Stimulated activated naive CD8-positive, alpha-beta T cell treated with anti-CD3 and anti-CD28 coated beads, Interleukin-15, Interleukin-2, amounts not matched to agents 100 ng/mL and 50 ng/mL, for 24 hours (primary cell): ENCODE measurements at regions not wholly inside any gene's neighbourhood (a gene's known extent, or its start where the extent isn't known, plus 50 kb on each side); places are given as distances from the start of the nearest gene placed in this dataset.

Source experiments
- H3K27ac Mint-ChIP-seq: one replicate; pipeline ENCODE4 v1.8.0; 2021; ENCODE audit warnings: mild to moderate bottlenecking, mixed read lengths
- H3K27me3 Mint-ChIP-seq: one replicate; pipeline ENCODE4 v1.8.0; 2021; ENCODE audit warnings: mixed read lengths
- H3K36me3 Mint-ChIP-seq: one replicate; pipeline ENCODE4 v1.8.0; 2021; ENCODE audit warnings: low read depth, mixed read lengths
- H3K4me1 Mint-ChIP-seq: one replicate; pipeline ENCODE4 v1.8.0; 2021; ENCODE audit warnings: low read depth, mixed read lengths
- H3K4me3 Mint-ChIP-seq: one replicate; pipeline ENCODE4 v1.8.0; 2021; ENCODE audit warnings: mild to moderate bottlenecking, mixed read lengths
- H3K9me3 Mint-ChIP-seq: one replicate; pipeline ENCODE4 v1.8.0; 2021; ENCODE audit warnings: mixed read lengths

DNA sequence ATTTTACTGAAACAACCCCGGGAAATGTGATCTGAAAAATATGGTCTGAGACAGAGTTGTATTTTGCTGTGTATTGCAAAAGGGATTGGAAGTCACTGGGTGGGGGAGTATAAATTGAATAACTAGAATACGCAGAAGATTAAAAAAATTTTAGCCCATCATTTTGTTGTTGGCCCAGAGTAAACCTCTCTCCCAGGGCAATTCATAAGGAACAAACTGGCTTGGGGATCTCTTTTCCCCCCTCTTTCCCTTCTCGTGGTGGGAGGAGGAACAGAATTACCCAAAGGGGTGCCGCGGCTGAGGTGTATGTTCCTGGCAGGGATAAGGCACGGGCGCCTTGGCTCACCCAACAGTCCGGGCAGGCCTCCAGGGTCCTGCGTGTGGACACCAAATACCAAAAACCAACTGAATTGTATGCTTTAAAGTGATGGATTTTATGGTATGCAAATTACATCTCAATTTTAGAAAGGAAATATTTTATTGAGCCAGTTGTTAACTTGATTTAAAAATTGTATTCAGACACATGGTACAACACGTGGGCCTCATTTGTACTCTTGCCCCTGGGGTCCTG, 121.2 kb upstream of the SPRED2 start:
- Mint-ChIP-seq H3K36me3 (no peaks in the 10 kb centered on the region), H3K4me1 (peaks cover 40% of the 10 kb centered on the region), H3K9me3 (no peaks in the 10 kb centered on the region), H3K4me3 (no peak overlapping the region), H3K27ac (peak overlapping the region; percentile 93), H3K27me3 (peaks cover 30% of the 10 kb centered on the region)

DNA sequence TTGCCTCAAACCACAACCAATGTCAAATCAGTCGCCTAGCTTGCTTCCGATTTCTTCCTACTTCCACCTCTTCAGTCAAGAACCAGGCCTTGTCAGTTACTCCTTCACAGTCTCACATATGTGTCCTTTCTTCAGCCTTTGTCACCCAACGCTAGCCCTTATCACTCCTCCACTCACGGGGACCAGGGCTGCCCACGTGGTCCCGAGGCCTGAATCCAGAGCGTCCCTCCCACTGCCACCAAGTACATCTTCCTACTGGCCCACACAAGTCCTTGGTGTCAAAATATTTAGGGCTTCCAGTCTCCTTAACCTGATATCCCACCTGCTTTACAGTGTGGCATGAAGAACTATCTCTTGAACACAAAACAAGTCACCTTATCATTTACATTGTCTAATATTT, 119.1 kb upstream of the SPRED2 start:
- Mint-ChIP-seq H3K4me3 (no peak overlapping the region), H3K27ac (no peak overlapping the region), H3K4me1 (peaks cover 44% of the 10 kb centered on the region), H3K27me3 (peaks cover 18% of the 10 kb centered on the region), H3K36me3 (no peaks in the 10 kb centered on the region), H3K9me3 (no peaks in the 10 kb centered on the region)

DNA sequence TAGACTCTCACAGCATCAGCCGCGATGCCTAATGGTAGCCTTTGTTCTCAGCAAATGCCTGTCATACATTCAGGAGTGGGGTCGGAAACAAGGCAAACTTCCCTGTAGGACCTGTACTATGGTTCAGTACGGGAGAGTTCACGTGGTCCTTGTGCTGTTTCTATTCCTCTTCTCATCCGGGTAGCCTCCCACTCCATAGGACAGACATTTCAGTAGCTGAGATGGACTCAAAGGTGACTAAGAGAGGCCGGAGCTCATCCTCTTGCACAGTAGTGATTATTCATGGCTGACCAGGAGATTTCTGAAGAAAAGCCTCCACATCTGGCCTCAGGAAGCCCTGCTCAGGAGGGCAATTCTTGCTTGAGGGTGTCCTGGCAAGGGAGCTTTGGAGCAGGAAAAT, 117.8 kb upstream of the SPRED2 start:
- Mint-ChIP-seq H3K27ac (peak overlapping the region; percentile 10), H3K36me3 (no peaks in the 10 kb centered on the region)

DNA sequence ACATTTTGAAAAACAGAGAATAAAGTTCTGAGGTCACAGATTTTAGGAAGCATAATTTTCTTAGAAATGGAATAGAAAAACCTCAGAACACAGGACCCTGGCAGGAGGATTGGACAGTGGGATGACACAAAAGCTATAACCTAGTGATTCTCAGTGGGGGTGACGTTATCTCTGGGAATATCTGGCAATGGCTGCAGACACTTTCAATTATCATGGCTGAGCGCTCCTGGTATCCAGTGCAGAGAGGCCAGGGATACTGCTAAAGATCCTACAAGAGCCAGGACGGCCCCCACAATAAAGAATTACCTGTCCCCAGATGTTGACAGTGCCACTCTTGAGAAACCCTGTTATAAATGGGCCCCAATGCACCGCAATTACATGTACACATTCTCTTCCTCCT, 117.2 kb upstream of the SPRED2 start:
- no peaks in the 10 kb centered on the region for H3K36me3 Mint-ChIP-seq
- H3K9me3 Mint-ChIP-seq, result no peaks in the 10 kb centered on the region
- peaks cover 5% of the 10 kb centered on the region for H3K27me3 Mint-ChIP-seq
- H3K4me3 Mint-ChIP-seq, result peak overlapping the region; percentile 4
- peaks cover 41% of the 10 kb centered on the region for H3K4me1 Mint-ChIP-seq
- peak overlapping the region; percentile 10 for H3K27ac Mint-ChIP-seq

More for the DNA sequence above, 117.8 kb upstream of the SPRED2 start:
- Mint-ChIP-seq H3K4me3 (no peak overlapping the region), H3K27me3 (peaks cover 11% of the 10 kb centered on the region), H3K4me1 (peaks cover 47% of the 10 kb centered on the region), H3K9me3 (no peaks in the 10 kb centered on the region)

DNA sequence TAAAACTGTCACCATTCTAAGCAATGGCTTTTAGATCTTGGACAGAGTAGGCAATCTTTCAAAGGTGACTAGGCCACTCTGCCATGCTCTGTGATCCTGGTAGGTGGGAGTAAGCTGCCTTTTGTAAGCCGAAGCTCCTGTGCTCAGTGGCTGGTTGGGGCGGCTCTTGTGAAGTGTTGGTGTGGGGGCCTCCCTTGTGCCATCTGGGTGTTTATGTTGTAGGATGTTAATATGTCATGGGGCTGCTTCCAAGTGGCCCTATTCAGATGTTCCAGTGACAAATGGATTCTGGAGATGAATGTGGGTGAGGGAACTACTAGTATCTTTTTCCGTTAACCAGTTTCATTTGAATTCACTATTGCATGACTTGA, 116.8 kb upstream of the SPRED2 start:
- Mint-ChIP-seq H3K27ac (no peak overlapping the region), H3K36me3 (no peaks in the 10 kb centered on the region), H3K4me1 (peaks cover 37% of the 10 kb centered on the region), H3K4me3 (peak overlapping the region; percentile 4), H3K27me3 (peaks cover 4% of the 10 kb centered on the region), H3K9me3 (no peaks in the 10 kb centered on the region)

DNA sequence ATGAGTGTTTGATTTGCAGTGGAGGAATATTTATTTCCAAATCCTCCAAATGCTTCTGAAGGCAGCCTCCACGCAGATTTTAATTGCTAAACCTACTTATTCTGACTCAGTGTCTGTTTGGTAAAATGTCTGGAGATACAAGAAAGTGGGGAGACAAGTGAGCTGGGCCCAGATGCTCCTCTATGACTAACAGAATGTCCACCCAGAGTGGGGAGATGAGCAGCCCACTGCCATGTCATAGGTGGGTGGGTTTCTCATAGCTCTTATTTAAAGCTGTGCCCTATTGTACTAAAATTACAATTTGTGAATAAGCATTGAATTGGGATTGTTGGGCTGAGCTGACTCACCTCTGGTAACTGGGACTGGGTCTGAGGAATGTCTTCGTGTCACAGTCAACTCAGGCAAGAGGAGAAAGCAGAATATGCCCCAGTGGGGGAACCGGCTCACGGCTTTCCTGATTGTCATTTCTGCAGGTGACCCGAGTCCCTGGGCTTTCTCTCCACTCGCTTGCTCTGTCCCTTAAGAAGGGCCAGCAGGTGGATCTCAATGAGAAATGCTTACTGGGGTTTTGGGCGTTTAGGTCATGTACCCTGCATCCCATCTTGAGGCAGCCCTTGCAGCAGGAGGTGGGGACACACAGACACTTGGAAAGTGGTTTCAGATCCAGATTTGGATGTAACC, 116.3 kb upstream of the SPRED2 start:
- H3K9me3 Mint-ChIP-seq, result no peaks in the 10 kb centered on the region
- no peaks in the 10 kb centered on the region for H3K36me3 Mint-ChIP-seq
- peak overlapping the region; percentile 23 for H3K27ac Mint-ChIP-seq
- no peak overlapping the region for H3K4me3 Mint-ChIP-seq
- H3K27me3 Mint-ChIP-seq, result peaks cover 4% of the 10 kb centered on the region
- H3K4me1 Mint-ChIP-seq, result peaks cover 33% of the 10 kb centered on the region

DNA sequence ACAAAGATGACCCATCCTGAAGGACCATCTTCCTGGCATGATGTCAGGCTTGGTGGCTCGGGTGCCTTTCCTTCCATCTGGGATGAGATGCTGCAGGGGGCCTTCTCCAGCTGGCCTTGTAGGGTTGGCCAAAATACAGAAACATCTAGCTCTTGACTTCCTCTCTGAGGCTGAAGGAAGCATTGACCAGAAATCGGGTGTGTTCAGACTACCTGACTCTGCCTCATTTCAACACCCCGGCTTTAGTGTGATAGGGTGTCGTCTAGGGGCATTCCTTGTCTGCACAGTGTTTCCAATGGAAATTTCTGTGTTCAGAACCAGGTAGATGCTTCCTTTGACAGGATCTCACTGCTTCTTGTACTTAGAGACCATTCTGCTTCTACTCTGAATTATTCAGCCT, 115.7 kb upstream of the SPRED2 start:
- H3K27ac Mint-ChIP-seq, result no peak overlapping the region
- H3K27me3 Mint-ChIP-seq, result peaks cover 4% of the 10 kb centered on the region
- no peaks in the 10 kb centered on the region for H3K9me3 Mint-ChIP-seq
- H3K4me3 Mint-ChIP-seq, result no peak overlapping the region
- no peaks in the 10 kb centered on the region for H3K36me3 Mint-ChIP-seq
- peaks cover 29% of the 10 kb centered on the region for H3K4me1 Mint-ChIP-seq

DNA sequence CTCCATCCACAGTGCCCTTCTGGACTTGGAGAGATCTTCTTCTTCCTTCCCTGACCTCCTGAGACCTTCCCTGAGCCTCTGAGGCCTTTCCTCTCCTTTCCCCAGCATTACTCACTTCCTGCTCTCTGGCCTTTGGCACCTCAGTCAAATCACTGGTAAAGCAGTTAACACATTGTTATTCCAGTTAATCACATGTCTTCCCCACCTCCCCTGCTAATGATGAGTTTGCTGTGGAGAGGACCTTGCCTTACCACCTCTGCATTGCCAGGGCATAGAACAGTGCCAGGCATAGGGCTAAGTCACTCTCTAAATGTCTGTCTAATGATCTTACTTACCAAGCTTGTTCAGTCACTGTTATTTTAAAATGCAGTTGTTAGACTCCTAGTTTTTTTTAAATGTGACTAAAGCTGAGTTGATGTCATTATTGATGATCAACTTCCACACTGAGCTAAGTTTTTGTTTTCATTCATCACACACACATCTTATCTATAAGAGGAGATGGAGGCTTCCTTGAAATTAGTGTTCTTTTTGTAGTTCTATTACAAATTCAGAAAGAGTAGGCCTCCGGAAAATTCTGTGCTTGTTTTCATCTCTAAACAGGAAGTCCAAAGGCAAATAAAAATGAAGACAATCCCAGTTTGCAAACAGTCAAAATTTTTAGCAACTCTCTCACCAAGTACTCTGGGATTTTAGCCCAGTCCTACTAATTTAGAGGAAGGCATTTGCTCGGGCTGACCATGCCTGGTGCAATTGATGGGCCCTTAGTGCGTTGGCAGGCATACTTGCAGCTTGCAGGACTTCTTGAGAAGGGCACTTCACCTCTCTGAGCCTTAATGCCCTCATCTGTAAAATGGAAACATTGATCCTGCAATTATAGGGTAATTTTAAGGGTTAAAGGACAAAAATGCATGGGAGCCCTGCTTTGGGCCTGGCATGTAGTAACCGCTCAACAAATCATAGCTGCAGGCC, 113.7 kb upstream of the SPRED2 start:
- H3K4me1 Mint-ChIP-seq, result peaks cover 29% of the 10 kb centered on the region
- no peaks in the 10 kb centered on the region for H3K9me3 Mint-ChIP-seq
- no peak overlapping the region for H3K27ac Mint-ChIP-seq
- H3K27me3 Mint-ChIP-seq, result no peaks in the 10 kb centered on the region
- no peak overlapping the region for H3K4me3 Mint-ChIP-seq
- no peaks in the 10 kb centered on the region for H3K36me3 Mint-ChIP-seq

DNA sequence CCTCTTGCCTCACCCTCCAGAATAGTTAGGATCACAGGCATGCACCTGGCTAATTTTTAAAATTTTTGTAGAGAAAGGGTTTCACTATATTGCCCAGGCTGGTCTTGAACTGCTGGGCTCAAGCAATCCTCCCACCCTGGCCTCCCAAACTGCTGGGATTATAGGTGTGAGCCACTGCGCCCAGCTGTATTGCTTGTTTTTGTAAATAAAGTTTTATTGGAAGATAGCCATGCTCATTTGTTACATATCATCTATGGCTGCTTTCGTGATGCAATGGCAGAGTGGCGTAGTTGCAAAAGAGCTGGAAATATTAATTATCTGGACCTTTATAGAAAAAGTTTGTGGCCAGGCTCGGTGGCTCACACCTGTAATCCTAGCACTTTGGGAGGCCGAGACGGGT, 109.4 kb upstream of the SPRED2 start:
- Mint-ChIP-seq H3K4me1 (peaks cover 7% of the 10 kb centered on the region), H3K27ac (no peak overlapping the region), H3K36me3 (no peaks in the 10 kb centered on the region), H3K4me3 (no peak overlapping the region), H3K9me3 (no peaks in the 10 kb centered on the region), H3K27me3 (peaks cover 4% of the 10 kb centered on the region)

DNA sequence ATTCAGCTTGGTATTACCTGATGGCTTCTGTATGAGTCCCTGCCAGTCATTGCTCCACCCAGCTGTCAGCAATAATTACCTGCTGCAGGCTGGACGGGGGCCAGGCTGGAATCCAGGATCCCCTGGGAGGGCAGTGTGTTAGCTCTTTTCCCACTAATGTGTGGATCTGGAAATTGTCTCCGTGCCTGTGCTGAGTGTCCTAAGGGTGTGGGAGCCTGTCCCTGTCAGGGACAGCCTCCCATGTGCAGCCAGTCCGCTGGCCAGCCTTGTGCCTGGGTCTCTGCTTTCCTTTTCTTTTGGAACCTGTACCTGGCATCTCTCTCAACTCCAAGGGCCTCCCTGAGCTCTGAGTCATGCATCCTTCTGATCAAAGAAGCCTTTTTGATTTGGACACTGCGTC, 107.2 kb upstream of the SPRED2 start:
- H3K36me3 Mint-ChIP-seq, result no peaks in the 10 kb centered on the region
- H3K27me3 Mint-ChIP-seq, result peaks cover 7% of the 10 kb centered on the region
- no peak overlapping the region for H3K27ac Mint-ChIP-seq
- H3K4me1 Mint-ChIP-seq, result no peaks in the 10 kb centered on the region
- H3K9me3 Mint-ChIP-seq, result no peaks in the 10 kb centered on the region
- no peak overlapping the region for H3K4me3 Mint-ChIP-seq

DNA sequence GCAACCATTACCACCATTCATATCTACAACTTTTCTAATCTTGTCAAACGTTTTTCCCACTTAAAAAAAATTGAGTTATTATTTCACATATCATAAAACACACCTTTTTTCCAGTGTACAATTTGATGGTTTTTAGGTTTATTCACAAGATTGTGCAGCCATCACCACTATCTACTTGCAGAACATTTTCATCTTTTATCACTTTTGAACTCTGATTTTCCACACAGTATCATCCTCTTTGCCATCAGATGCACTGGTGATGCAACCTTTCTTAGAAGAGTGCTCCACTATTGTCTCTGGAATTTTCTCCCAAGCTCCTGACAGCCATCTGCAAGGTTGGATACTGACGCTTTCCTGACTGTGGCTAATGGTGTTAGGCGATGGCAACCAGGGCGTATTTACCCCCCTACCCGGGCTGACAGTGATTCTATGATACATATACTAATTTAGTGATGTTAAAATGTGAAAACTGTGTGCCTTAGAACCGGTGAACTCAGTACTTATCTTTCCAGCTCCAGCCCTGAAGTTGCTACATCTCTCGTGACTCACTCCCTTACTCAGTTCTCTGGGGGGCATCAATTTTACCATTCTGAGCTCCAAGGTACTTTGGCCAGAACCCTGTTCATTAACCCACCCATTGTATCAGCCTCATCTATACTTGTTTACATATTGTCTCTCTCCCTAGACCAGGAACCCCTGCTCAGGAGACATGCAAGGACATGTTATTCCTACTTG, 105.4 kb upstream of the SPRED2 start:
- Mint-ChIP-seq H3K4me1 (no peaks in the 10 kb centered on the region), H3K9me3 (no peaks in the 10 kb centered on the region), H3K4me3 (no peak overlapping the region), H3K27ac (no peak overlapping the region), H3K27me3 (peaks cover 7% of the 10 kb centered on the region), H3K36me3 (no peaks in the 10 kb centered on the region)

DNA sequence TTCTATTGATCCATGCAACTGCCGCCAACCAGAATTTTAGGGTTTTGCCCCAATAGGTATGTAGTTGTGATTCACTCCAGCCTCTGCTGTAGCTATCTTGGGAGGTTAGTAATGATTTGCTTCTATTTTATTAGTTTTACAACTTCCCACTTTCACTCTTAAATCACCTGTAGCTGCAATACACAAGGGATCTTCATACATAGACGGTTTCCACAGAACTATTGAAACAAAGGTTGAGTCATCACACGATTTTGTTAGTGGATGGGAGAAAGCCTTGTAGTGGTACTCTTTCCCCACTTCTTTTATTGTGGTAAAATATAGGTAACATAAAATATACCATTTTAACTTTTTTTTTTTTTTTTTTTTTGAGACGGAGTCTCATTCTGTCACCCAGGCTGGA, 104.2 kb upstream of the SPRED2 start:
- peaks cover 11% of the 10 kb centered on the region for H3K27me3 Mint-ChIP-seq
- H3K9me3 Mint-ChIP-seq, result no peaks in the 10 kb centered on the region
- H3K4me1 Mint-ChIP-seq, result no peaks in the 10 kb centered on the region
- no peaks in the 10 kb centered on the region for H3K36me3 Mint-ChIP-seq
- no peak overlapping the region for H3K4me3 Mint-ChIP-seq
- no peak overlapping the region for H3K27ac Mint-ChIP-seq

DNA sequence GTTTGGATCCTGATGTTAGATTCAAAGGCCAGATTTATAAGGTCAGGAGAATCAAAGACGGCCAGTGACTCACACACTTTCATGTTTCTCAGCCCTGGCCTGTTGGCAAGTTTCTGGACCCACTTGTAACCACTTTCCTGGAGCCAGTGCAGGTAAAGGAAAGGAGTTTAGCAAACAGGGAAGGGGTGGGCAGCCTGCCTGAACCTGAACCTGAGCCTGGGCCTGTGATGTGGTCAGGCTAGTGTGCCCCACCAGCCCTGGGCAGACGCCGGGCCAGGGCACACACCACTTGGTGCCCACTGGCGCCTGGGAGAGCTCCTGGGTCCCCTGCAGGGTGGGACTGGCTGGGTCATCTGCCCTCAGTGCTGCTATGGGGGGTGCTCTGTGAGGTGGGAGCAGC, 100.5 kb upstream of the SPRED2 start:
- Mint-ChIP-seq H3K9me3 (no peaks in the 10 kb centered on the region), H3K27me3 (peaks cover 18% of the 10 kb centered on the region), H3K36me3 (no peaks in the 10 kb centered on the region), H3K4me1 (no peaks in the 10 kb centered on the region), H3K4me3 (no peak overlapping the region), H3K27ac (no peak overlapping the region)

DNA sequence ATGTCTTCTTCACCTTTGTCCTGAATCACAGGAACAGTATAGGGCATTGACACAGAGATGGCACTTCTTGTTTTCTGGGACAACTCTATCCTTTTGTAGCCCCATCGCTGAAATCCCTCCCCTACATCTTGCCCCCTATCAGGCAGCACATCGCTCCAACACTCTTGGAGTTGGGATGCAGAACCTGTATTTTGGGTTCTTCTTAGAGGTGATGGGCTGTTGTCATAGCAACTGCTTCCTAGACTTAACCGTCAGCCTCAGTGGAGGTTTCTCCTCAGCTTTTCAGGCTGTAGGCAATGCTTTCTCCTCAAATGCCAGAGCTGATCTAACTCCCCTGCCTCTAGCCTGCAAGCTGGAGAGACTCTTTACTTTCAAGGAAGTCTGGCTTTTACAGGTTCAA, 99.9 kb upstream of the SPRED2 start:
- Mint-ChIP-seq H3K27ac (no peak overlapping the region), H3K27me3 (peaks cover 18% of the 10 kb centered on the region), H3K9me3 (no peaks in the 10 kb centered on the region), H3K4me3 (no peak overlapping the region), H3K4me1 (no peaks in the 10 kb centered on the region), H3K36me3 (no peaks in the 10 kb centered on the region)
